Testis (tissue), 2 donors: ENCODE measurements at regions not wholly inside any gene's neighbourhood (a gene's known extent, or its start where the extent isn't known, plus 50 kb on each side); places are given as distances from the start of the nearest gene placed in this dataset.

Source experiments
- DNase-seq: peaks from one replicate; pipeline ENCODE4 v3.0.0-alpha.2; 2019
- H3K27ac ChIP-seq, 2 donors: fragments of 200-600 bp; sonication (generic); one replicate each; pipeline ENCODE4 v1.5.1; 2019
- H3K27me3 ChIP-seq: fragments of 200-600 bp; sonication (generic); one replicate; pipeline ENCODE4 v1.5.1; 2019
- H3K36me3 ChIP-seq: fragments of 200-600 bp; sonication (generic); one replicate; pipeline ENCODE4 v1.5.1; 2017; ENCODE audit warnings: low read depth; ENCODE audit errors: missing control alignments
- H3K4me1 ChIP-seq: fragments of 200-600 bp; sonication (generic); one replicate; pipeline ENCODE4 v1.5.1; 2019
- H3K4me3 ChIP-seq, 2 donors: fragments of 200-600 bp; sonication (generic); one replicate each; pipeline ENCODE4 v1.5.1; 2017 to 2019
- H3K9me3 ChIP-seq: fragments of 200-600 bp; sonication (generic); one replicate; pipeline ENCODE4 v1.5.1; 2017
- CTCF ChIP-seq, 3 experiments: fragments of 450-650 bp in 2 of 3; fragments of 200-600 bp in 1 of 3; sonication (generic) in 1 of 3; IDR thresholded peaks; one replicate each; pipeline ENCODE4 v1.5.1; 2016 to 2019; ENCODE audit warnings: antibody characterized with exemption in 3 of 3, mild to moderate bottlenecking in 2 of 3, moderate library complexity in 1 of 3
- POLR2A ChIP-seq: fragments of 450-650 bp; IDR thresholded peaks from one replicate; pipeline ENCODE4 v1.6.1; 2017; ENCODE audit warnings: antibody characterized with exemption, mild to moderate bottlenecking, moderate library complexity
- WGBS, 2 donors: methylation state at CpG; one replicate each; pipeline ENCODE4 v1.1.5; 2018; 5-methylcytosine and 5-hydroxymethylcytosine counted together
- intact Hi-C: fragments of 100-400 bp; cut with DNase I; formaldehyde crosslinking; loops from one replicate; pipeline ENCODE4 v1.15.1; 2023; ENCODE audit warnings: low total_unique reads

GRCh38 chr4:124000233-124000632 lies 603.6 kb downstream of the SPRY1 start:
- no peaks in the 10 kb centered on the region for H3K27me3 ChIP-seq
- no peak for TF ChIP-seq CTCF (IDR thresholded peaks at IDR 0.05)
- TF ChIP-seq POLR2A = no peak
- H3K36me3 ChIP-seq = no peaks in the 10 kb centered on the region
- WGBS, 2 donors = 48 to 68% methylated on average over 2 of the region's 2 CpGs
- intact Hi-C loops = no loop called here
- no peak overlapping the region for H3K27ac ChIP-seq
- H3K4me3 ChIP-seq = no peak overlapping the region
- DNase-seq = no peak
- H3K4me1 ChIP-seq = no peaks in the 10 kb centered on the region
- no peaks in the 10 kb centered on the region for H3K9me3 ChIP-seq

GRCh38 chr4:124015766-124016165 lies 619.2 kb downstream of the SPRY1 start:
- Histone ChIP-seq H3K4me3 (no peak overlapping the region), H3K27me3 (no peaks in the 10 kb centered on the region), H3K36me3 (no peaks in the 10 kb centered on the region), H3K27ac (no peak overlapping the region), H3K4me1 (peaks cover 14% of the 10 kb centered on the region), H3K9me3 (no peaks in the 10 kb centered on the region)
- intact Hi-C loops = no loop called here
- DNase-seq = no peak
- TF ChIP-seq CTCF (IDR thresholded peaks at IDR 0.05) (no peak), POLR2A (no peak)
- WGBS, 2 donors = 74 to 91% methylated on average over 1 of the region's 1 CpG

GRCh38 chr4:124017185-124017785 lies 620.7 kb downstream of the SPRY1 start:
- Histone ChIP-seq H3K36me3 (no peaks in the 10 kb centered on the region), H3K4me1 (peaks cover 14% of the 10 kb centered on the region), H3K9me3 (no peaks in the 10 kb centered on the region), H3K27ac (peak overlapping the region in 1 of 2 donors; percentile 24), H3K27me3 (no peaks in the 10 kb centered on the region), H3K4me3 (no peak overlapping the region)
- TF ChIP-seq CTCF (IDR thresholded peaks at IDR 0.05) = no peak
- no peak for TF ChIP-seq POLR2A
- intact Hi-C loops = no loop called here
- WGBS, 2 donors = 75 to 80% methylated on average over 8 of the region's 8 CpGs
- DNase-seq = no peak

GRCh38 chr4:124018383-124019317 lies 622.1 kb downstream of the SPRY1 start:
- WGBS, 2 donors = 59 to 60% methylated on average over 7 of the region's 7 CpGs
- peak overlapping the region; percentile 46 to 47 for H3K27ac ChIP-seq

More at GRCh38 chr4:124018383-124019317, 622.1 kb downstream of the SPRY1 start:
- Histone ChIP-seq H3K36me3 (no peaks in the 10 kb centered on the region), H3K27me3 (no peaks in the 10 kb centered on the region), H3K9me3 (no peaks in the 10 kb centered on the region), H3K4me1 (peaks cover 14% of the 10 kb centered on the region), H3K4me3 (no peak overlapping the region)
- TF ChIP-seq CTCF (IDR thresholded peaks at IDR 0.05) (no peak), POLR2A (no peak)
- intact Hi-C loops = no loop called here
- peak; percentile 45 for DNase-seq
